H1 (cell line): ENCODE measurements at regions not wholly inside any gene's neighbourhood (a gene's known extent, or its start where the extent isn't known, plus 50 kb on each side); places are given as distances from the start of the nearest gene placed in this dataset.

Experiments used
- CTCF ChIA-PET: fragments of 300-600 bp; sonication (Branson Sonifier 250); formaldehyde crosslinking; loops from one replicate; lab custom pipeline; 2021; ENCODE audit not compliant: partially characterized antibody; lab: Charles Lee
- POLR2A ChIA-PET: fragments of 300-600 bp; sonication (Branson Sonifier 250); formaldehyde crosslinking; loops from one replicate; lab custom pipeline; 2021; ENCODE audit warnings: inconsistent platforms; ENCODE audit not compliant: partially characterized antibody; lab: Charles Lee
- DNase-seq, 2 experiments: peaks; one replicate each; pipeline versions ENCODE4 v3.0.0 to v3.0.0-alpha.2; 2010 to 2022; ENCODE audit warnings: low spot score in 2 of 2, low read depth in 1 of 2, mixed read lengths in 1 of 2
- FAIRE-seq: peaks from 2 replicates; lab custom pipeline; 2011; peaks lifted over from hg19 to GRCh38; lab: Jason Lieb, UNC
- H2AFZ ChIP-seq: 2 replicates; pipeline ENCODE4 v1.8.1; 2012; ENCODE audit warnings: low read length, inconsistent platforms
- H2AK5ac ChIP-seq: 2 replicates; pipeline ENCODE4 v1.6.1; 2013; ENCODE audit warnings: low read depth, low read length
- H2BK120ac ChIP-seq: replicated peaks from 2 replicates; pipeline ENCODE3; 2013; ENCODE audit warnings: low read depth, low read length, inconsistent platforms
- H2BK12ac ChIP-seq: 2 replicates; pipeline ENCODE4 v1.6.1; 2013; ENCODE audit warnings: low read depth, low read length
- H2BK15ac ChIP-seq: 2 replicates; pipeline ENCODE4 v1.6.1; 2013; ENCODE audit warnings: low read length
- H2BK20ac ChIP-seq: 2 replicates; pipeline ENCODE4 v1.6.1; 2013; ENCODE audit warnings: low read length
- H2BK5ac ChIP-seq: 2 replicates; pipeline ENCODE4 v1.6.1; 2013; ENCODE audit warnings: low read depth, low read length
- H3K14ac ChIP-seq: 2 replicates; pipeline ENCODE4 v1.6.1; 2013; ENCODE audit warnings: inconsistent platforms; ENCODE audit not compliant: insufficient read length
- H3K18ac ChIP-seq: 2 replicates; pipeline ENCODE4 v1.6.1; 2013; ENCODE audit warnings: low read length; ENCODE audit errors: extremely low read depth
- H3K23ac ChIP-seq: 2 replicates; pipeline ENCODE4 v1.6.1; 2013; ENCODE audit warnings: inconsistent platforms; ENCODE audit not compliant: insufficient read length
- H3K23me2 ChIP-seq: 2 replicates; pipeline ENCODE4 v1.6.1; 2013; ENCODE audit warnings: low read depth, low read length
- H3K27ac ChIP-seq: 2 replicates; pipeline ENCODE4 v1.6.1; 2011; ENCODE audit warnings: low read depth, low read length, inconsistent platforms
- H3K27me3 ChIP-seq, 4 experiments: replicated peaks in 1 of 4; 1 replicate in 1 of 4; 2 replicates in 3 of 4; pipeline versions ENCODE4 v1.6.1 to v1.8.1; 2011 to 2013; ENCODE audit warnings: low read length in 3 of 4, mild to moderate bottlenecking in 3 of 4, inconsistent platforms in 2 of 4, mixed read lengths in 2 of 4, moderate library complexity in 1 of 4; ENCODE audit not compliant: control insufficient read depth in 3 of 4, insufficient read depth in 3 of 4; ENCODE audit errors: extremely low read depth in 1 of 4
- H3K36me3 ChIP-seq, 4 experiments: 2 replicates each; pipeline versions ENCODE4 v1.6.1 to v1.8.1; 2011 to 2013; ENCODE audit warnings: mild to moderate bottlenecking in 4 of 4, low read length in 3 of 4, moderate library complexity in 2 of 4, control low read depth in 1 of 4, inconsistent platforms in 1 of 4; ENCODE audit not compliant: insufficient read depth in 4 of 4, control insufficient read depth in 2 of 4
- H3K4ac ChIP-seq: replicated peaks from 2 replicates; pipeline ENCODE3; 2013; ENCODE audit warnings: low read length, low read depth, mixed read lengths, inconsistent platforms; ENCODE audit not compliant: insufficient read length
- H3K4me1 ChIP-seq, 4 experiments: replicated peaks in 1 of 4; 1 replicate in 1 of 4; 2 replicates in 3 of 4; pipeline versions ENCODE4 v1.6.1 to v1.8.1; 2011 to 2013; ENCODE audit warnings: low read length in 3 of 4, inconsistent platforms in 2 of 4, mixed read lengths in 1 of 4; ENCODE audit not compliant: insufficient read depth in 4 of 4, control insufficient read depth in 3 of 4
- H3K4me2 ChIP-seq, 2 experiments: 2 replicates each; pipeline versions ENCODE4 v1.6.1 to v1.8.1; 2011 to 2013; ENCODE audit warnings: low read depth in 2 of 2, low read length in 2 of 2, control low read depth in 1 of 2, inconsistent platforms in 1 of 2, mild to moderate bottlenecking in 1 of 2; ENCODE audit not compliant: insufficient read depth in 1 of 2
- H3K4me3 ChIP-seq, 4 experiments: fragments of 200-600, 300-600 bp in 1 of 4; sonication (generic), shearing (Covaris generic), sonication (Bioruptor Twin) in 1 of 4; 2 replicates each; pipeline versions ENCODE4 v1.5.1 to v1.8.1; 2011 to 2016; ENCODE audit warnings: low read length in 4 of 4, low read depth in 3 of 4, control low read depth in 2 of 4, inconsistent platforms in 2 of 4, mild to moderate bottlenecking in 2 of 4, mixed read lengths in 1 of 4, moderate library complexity in 1 of 4; ENCODE audit not compliant: insufficient read depth in 2 of 4; ENCODE audit errors: extremely low read depth in 1 of 4
- H3K56ac ChIP-seq: replicated peaks from 2 replicates; pipeline ENCODE3; 2013; ENCODE audit warnings: low read depth, mild to moderate bottlenecking, mixed read lengths, low read length, inconsistent platforms; ENCODE audit not compliant: insufficient read length
- H3K79me1 ChIP-seq: 2 replicates; pipeline ENCODE4 v1.6.1; 2013; ENCODE audit warnings: low read depth, low read length, control low read depth
- H3K79me2 ChIP-seq, 2 experiments: 2 replicates each; pipeline versions ENCODE4 v1.6.1 to v1.8.1; 2012 to 2013; ENCODE audit warnings: low read length in 2 of 2, mild to moderate bottlenecking in 2 of 2, inconsistent platforms in 1 of 2; ENCODE audit not compliant: insufficient read depth in 2 of 2, control insufficient read depth in 1 of 2
- H3K9ac ChIP-seq, 4 experiments: replicated peaks in 1 of 4; 1 replicate in 1 of 4; 2 replicates in 3 of 4; pipeline versions ENCODE4 v1.6.1 to v1.8.1; 2011 to 2013; ENCODE audit warnings: low read depth in 3 of 4, low read length in 3 of 4, control low read depth in 2 of 4, mild to moderate bottlenecking in 2 of 4, moderate library complexity in 2 of 4, inconsistent platforms in 1 of 4; ENCODE audit errors: extremely low read depth in 1 of 4
- H3K9me3 ChIP-seq, 2 experiments: 2 replicates each; pipeline versions ENCODE4 v1.6.1 to v1.8.1; 2012 to 2013; ENCODE audit warnings: mild to moderate bottlenecking in 2 of 2, moderate library complexity in 2 of 2, control low read depth in 1 of 2, inconsistent platforms in 1 of 2, low read depth in 1 of 2, low read length in 1 of 2, mixed read lengths in 1 of 2; ENCODE audit not compliant: insufficient read depth in 2 of 2
- H4K20me1 ChIP-seq, 2 experiments: replicated peaks in 1 of 2; 2 replicates each; pipeline versions ENCODE3 to v1.8.1; 2011 to 2013; ENCODE audit warnings: inconsistent platforms in 2 of 2, low read length in 2 of 2, mild to moderate bottlenecking in 1 of 2; ENCODE audit not compliant: insufficient read depth in 2 of 2, control insufficient read depth in 1 of 2
- H4K5ac ChIP-seq: 2 replicates; pipeline ENCODE4 v1.6.1; 2013; ENCODE audit warnings: low read length, low read depth, mixed read lengths, inconsistent platforms; ENCODE audit not compliant: insufficient read length
- H4K8ac ChIP-seq: 2 replicates; pipeline ENCODE4 v1.8.0; 2013; ENCODE audit warnings: mild to moderate bottlenecking, moderate library complexity, low read length, inconsistent platforms; ENCODE audit not compliant: insufficient read depth; ENCODE audit errors: extremely low read depth
- H4K91ac ChIP-seq: replicated peaks from 2 replicates; pipeline ENCODE3; 2013; ENCODE audit warnings: low read length, mixed read lengths, inconsistent platforms; ENCODE audit not compliant: insufficient read length
- CBX5 ChIP-seq: fragments of 300-800, 300-1000 bp; sonication (generic); IDR thresholded peaks from 2 replicates; pipeline ENCODE4 v1.7.1; 2016; ENCODE audit warnings: antibody characterized with exemption, low read length, low read depth
- CEBPB ChIP-seq: IDR thresholded peaks from 2 replicates; pipeline ENCODE4 v1.6.1; 2012; ENCODE audit warnings: low read depth, low read length
- CHD1 ChIP-seq: IDR thresholded peaks from 2 replicates; pipeline ENCODE4 v1.6.1; 2012; ENCODE audit warnings: low read depth, low read length, improper control_type of control experiment
- CHD2 ChIP-seq: IDR thresholded peaks from 2 replicates; pipeline ENCODE4 v1.6.1; 2012; ENCODE audit warnings: low read length, improper control_type of control experiment
- CREB1 ChIP-seq: IDR thresholded peaks from 2 replicates; pipeline ENCODE4 v1.6.1; 2012; ENCODE audit warnings: inconsistent platforms
- CTCF ChIP-seq, 3 experiments: IDR thresholded peaks; 1 replicate in 2 of 3; 2 replicates in 1 of 3; pipeline versions ENCODE4 v1.5.1 to v1.6.1; 2011; ENCODE audit warnings: low read length in 3 of 3, mild to moderate bottlenecking in 3 of 3, inconsistent platforms in 2 of 3, low read depth in 1 of 3, moderate library complexity in 1 of 3; ENCODE audit not compliant: insufficient read depth in 1 of 3; ENCODE audit errors: control extremely low read depth in 1 of 3
- EZH2 ChIP-seq: fragments of 200-600 bp; sonication (generic); IDR thresholded peaks from 2 replicates; pipeline ENCODE4 v1.7.1; 2012; ENCODE audit warnings: low read depth, mild to moderate bottlenecking, moderate library complexity, low read length, inconsistent platforms; ENCODE audit not compliant: severe bottlenecking
- HDAC2 ChIP-seq, 2 experiments: fragments of 300-600 bp in 1 of 2; sonication (generic) in 1 of 2; IDR thresholded peaks; 2 replicates each; pipeline ENCODE4 v1.6.1; 2011 to 2012; ENCODE audit warnings: low read depth in 2 of 2, low read length in 2 of 2, mild to moderate bottlenecking in 2 of 2, moderate library complexity in 2 of 2, borderline replicate concordance in 1 of 2, inconsistent platforms in 1 of 2
- KDM5A ChIP-seq: fragments of 200-600 bp; IDR thresholded peaks from 2 replicates; pipeline ENCODE4 v1.7.1; 2012; ENCODE audit warnings: mild to moderate bottlenecking, low read length, inconsistent platforms, mixed read lengths
- PHF8 ChIP-seq: fragments of 200-600 bp; sonication (generic); conservative IDR thresholded peaks from 2 replicates; pipeline ENCODE4 v1.7.1; 2012; ENCODE audit warnings: low read depth, mild to moderate bottlenecking, inconsistent platforms, low read length, moderate library complexity
- RBBP5 ChIP-seq: IDR thresholded peaks from 2 replicates; pipeline ENCODE4 v1.7.1; 2012; ENCODE audit warnings: low read depth, mild to moderate bottlenecking, inconsistent platforms, low read length, moderate library complexity, borderline replicate concordance
- SP2 ChIP-seq: IDR thresholded peaks from 2 replicates; pipeline ENCODE4 v1.6.1; 2012; ENCODE audit warnings: mild to moderate bottlenecking, low read length, inconsistent platforms
- SP4 ChIP-seq: IDR thresholded peaks from 2 replicates; pipeline ENCODE4 v1.6.1; 2012; ENCODE audit warnings: low read length, inconsistent platforms
- TEAD4 ChIP-seq: IDR thresholded peaks from 2 replicates; pipeline ENCODE4 v1.6.1; 2012; ENCODE audit warnings: low read depth, low read length, inconsistent platforms, mixed read lengths
- whole genome bisulfite sequencing, 2 experiments: shearing (Covaris generic) in 1 of 2; methylation state at CpG; one replicate each; pipeline versions ENCODE4 v1.1.6 to v1.1.7; 2013 to 2015; ENCODE audit warnings: low lambda C conversion rate in 2 of 2, mixed read lengths in 2 of 2, inconsistent platforms in 1 of 2, low coverage in 1 of 2, missing lambda C conversion rate in 1 of 2; ENCODE audit not compliant: insufficient replicate concordance in 2 of 2, insufficient coverage in 1 of 2, insufficient read length in 1 of 2; ENCODE audit errors: extremely low coverage in 1 of 2, missing lambda C conversion rate in 1 of 2; 5-methylcytosine and 5-hydroxymethylcytosine counted together

DNA sequence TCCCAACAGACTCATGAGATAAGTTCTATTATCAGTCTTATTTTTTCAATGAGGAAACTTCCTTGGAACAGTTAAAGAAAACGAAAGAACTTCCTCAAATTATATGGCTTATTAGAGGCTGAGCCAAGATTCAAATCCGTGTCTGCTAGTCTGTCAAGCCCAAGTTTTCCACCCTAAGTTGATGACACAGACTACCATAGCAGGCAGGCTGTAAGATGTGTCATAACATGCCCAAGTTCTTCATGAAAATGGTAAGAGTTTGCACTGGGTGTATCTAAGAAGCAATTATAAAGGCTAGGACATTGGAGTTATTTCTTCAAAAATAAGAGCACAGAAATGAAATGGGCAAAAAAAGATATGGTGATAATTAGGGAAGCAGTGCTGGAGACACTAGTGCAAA lies 634.5 kb downstream of the BRINP1 start:
- POLR2A ChIA-PET = no interaction called here
- TF ChIP-seq CEBPB (no peak), RBBP5 (no peak), CHD1 (no peak), EZH2 (no peak), PHF8 (no peak), SP4 (no peak), CREB1 (no peak), SP2 (no peak), CHD2 (no peak), CTCF (IDR thresholded peaks at IDR 0.05; ENCODE audit: control extremely low read depth in 1 of 3, insufficient read depth in 1 of 3, low read depth in 1 of 3, low read length in 3 of 3) (no peak), TEAD4 (no peak), HDAC2 (IDR thresholded peaks at IDR 0.05; ENCODE audit: borderline replicate concordance in 1 of 2, low read depth in 2 of 2, low read length in 2 of 2) (no peak), KDM5A (no peak), CBX5 (no peak)

More for the DNA sequence above, 634.5 kb downstream of the BRINP1 start:
- Histone ChIP-seq H3K9me3 (peaks cover 24 to 25% of the 10 kb centered on the region in 2 experiments), H4K8ac (no peak overlapping the region), H2BK5ac (no peak overlapping the region), H3K79me2 (no peaks in the 10 kb centered on the region), H2BK20ac (no peak overlapping the region), H4K20me1 (no peaks in the 10 kb centered on the region), H3K4me3 (no peak overlapping the region), H3K27me3 (no peaks in the 10 kb centered on the region), H3K4me1 (no peaks in the 10 kb centered on the region), H3K14ac (no peak overlapping the region), H2BK120ac (no peak overlapping the region), H3K79me1 (no peaks in the 10 kb centered on the region), H2BK12ac (no peak overlapping the region), H4K5ac (no peak overlapping the region), H2AK5ac (no peak overlapping the region), H3K23me2 (no peaks in the 10 kb centered on the region), H4K91ac (no peak overlapping the region), H3K4ac (no peak overlapping the region), H3K23ac (no peak overlapping the region), H3K56ac (no peak overlapping the region), H3K9ac (no peak overlapping the region), H2BK15ac (no peak overlapping the region), H3K36me3 (no peaks in the 10 kb centered on the region; a peak in 1 of 8 replicates), H3K27ac (no peak overlapping the region), H3K18ac (no peak overlapping the region), H3K4me2 (no peak overlapping the region), H2AFZ (no peak overlapping the region)
- 68% methylated on average over 2 of the region's 2 CpGs; no CpG with 5 or more reads in 1 of the 2 experiments for WGBS, 2 experiments
- FAIRE-seq (no peak), DNase-seq (no peak)
- CTCF ChIA-PET = no interaction called here
